GM19238 (cell line): ENCODE measurements at regions not wholly inside any gene's neighbourhood (a gene's known extent, or its start where the extent isn't known, plus 50 kb on each side); places are given as distances from the start of the nearest gene placed in this dataset.
"Not testable (repeated sequence)": the region's sequence is repeated elsewhere in the genome, so short reads cannot be mapped to it uniquely, and the experiment has no call there.

Source experiments
- DNase-seq: peaks from one replicate; pipeline ENCODE4 v3.0.0; 2011; ENCODE audit warnings: low spot score; ENCODE audit not compliant: insufficient read length

DNA sequence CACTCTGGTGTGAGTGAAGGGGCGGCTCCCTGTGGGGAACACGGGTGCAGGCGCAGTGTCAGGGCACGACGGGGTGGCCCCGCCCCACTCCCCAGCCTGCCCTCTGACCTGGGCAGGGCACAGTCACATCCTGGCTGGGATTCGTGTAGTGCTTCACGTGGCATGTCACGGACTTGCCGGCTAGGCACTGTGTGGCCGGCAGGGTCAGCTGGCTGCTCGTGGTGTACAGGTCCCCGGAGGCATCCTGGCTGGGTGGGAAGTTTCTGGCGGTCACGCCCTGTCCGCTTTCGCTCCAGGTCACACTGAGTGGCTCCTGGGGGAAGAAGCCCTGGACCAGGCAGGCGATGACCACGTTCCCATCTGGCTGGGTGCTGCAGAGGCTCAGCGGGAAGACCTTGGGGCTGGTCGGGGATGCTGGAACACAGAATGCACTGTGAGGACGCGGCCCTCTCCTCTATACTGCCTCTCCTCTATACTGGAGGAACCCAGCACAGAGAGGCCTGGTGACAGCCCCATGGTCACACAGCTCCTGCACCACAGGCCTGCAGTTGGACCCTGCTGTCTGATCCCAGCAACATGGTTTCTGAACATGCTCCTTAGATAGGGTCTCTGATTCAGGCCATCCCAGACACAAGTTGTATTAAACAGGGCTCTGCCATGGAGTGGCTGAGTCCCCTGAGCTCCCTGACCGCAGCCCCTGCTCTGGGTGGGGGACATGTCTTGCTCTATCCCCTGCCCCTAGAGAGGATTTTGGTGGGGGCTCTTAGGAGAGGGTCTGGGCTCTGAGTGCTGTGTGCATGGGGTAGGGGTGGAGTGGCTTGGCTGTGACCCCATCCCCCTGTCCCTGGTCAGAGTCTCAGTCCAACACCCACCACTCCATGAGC is 182.1 kb downstream of the TMEM121 start:
- not testable (repeated sequence) for DNase-seq

DNA sequence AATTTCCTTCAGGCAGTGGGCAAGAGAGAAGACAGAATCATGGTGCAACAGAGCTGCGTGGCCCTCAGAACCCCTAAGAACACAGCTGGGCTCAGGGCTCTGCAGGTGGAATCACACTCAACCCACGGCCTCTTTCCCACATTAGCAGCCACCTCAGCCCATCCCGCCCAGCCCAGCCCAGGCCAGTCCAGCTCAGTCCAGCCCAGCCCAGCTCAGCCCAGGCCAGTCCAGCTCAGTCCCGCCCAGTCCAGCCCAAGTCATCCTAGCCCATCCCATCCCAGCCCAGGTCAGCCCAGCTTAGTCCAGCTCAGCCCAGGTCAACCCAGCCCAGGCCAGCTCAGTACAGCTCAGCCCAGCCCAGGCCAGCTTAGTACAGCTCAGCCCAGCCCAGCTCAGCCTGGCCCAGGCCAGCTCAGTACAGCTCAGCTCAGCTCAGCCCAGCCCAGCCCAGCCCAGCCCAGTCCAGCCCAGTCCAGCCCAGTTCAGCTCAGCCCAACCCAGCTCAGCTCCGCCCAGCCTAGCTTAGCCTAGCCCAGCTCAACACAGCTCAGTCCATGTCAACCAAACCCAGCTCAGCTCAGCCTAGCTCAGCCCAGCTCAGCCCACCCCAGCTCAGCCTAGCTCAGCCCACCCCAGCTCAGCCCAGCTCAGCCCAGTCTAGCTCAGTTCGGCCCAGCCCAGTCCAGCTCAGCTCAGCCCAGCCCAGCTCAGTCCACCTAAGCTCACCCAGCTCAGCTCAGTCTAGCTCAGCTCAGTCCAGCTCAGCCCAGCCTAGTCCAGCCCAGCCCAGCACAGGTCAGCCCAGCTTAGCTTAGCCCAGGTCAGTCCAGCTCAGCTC is 183.1 kb downstream of the TMEM121 start:
- DNase-seq: no peak

DNA sequence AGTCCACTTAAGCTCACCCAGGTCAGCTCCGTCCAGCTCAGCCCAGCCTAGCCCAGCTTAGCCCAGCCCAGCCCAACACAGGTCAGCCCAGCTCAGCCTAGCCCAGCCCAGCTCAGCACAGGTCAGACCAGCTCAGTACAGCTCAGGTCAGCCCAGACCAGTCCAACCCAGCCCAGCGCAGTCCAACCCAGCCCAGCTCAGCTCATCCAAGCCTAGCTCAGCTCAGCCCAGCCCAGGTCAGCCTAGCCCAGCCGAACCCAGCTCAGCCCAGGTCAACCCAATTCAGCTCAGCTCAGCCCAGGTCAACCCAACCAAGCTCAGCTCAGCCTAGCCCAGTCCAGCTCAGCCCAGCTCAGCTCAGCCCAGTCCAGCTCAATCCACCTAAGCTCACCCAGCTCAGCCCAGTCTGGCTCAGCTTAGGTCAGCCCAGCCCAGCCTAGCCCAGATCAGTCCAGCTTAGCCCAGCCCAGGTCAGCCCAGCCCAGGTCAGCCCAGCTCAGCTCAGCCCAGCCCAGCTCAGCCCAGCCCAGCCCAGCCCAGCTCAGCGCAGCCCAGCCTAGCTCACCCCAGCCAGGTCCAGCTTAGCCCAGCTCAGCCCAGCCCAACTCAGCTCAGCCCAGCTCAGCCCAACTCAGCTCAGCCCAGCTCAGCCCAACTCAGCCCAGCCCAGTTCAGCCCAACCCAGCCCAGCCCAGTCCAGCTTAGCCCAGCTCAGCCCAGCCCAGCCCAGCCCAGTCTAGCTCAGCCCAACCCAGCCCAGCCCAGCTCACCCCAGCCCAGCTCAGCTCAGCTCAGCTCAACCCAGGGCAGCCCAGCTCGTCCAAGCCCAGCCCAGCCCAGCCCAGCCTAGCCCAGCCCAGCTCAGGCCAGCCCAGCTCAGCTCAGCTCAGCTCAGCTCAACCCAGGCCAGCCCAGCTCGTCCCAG is 184.0 kb downstream of the TMEM121 start:
- DNase-seq: no peak

DNA sequence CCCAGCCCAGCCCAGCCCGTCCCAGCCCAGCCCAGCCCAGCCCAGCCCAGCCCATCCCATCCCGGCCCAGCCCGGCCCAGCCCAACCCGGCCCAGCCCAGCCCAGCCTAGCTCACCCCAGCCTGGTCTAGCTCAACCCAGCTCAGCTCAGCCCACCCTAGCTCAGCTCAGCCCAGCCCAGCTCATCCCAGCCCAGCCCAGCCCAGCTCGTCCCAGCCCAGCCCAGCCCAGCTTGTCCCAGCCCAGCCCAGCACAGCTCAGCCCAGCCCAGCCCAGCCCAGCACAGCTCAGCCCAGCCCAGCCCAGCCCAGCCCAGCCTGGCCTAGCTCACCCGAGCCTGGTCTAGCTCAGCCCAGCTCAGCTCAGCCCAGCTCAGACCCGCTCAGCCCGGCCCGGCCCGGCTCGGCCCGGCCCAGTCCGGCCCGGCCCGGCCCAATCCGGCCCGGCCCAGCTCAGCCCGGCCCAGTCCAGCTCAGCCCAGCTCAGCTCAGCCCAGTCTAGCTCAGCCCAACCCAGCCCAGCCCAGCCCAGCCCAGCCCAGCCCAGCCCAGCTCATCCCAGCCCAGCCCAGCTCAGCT is 184.7 kb downstream of the TMEM121 start:
- DNase-seq: no peak

DNA sequence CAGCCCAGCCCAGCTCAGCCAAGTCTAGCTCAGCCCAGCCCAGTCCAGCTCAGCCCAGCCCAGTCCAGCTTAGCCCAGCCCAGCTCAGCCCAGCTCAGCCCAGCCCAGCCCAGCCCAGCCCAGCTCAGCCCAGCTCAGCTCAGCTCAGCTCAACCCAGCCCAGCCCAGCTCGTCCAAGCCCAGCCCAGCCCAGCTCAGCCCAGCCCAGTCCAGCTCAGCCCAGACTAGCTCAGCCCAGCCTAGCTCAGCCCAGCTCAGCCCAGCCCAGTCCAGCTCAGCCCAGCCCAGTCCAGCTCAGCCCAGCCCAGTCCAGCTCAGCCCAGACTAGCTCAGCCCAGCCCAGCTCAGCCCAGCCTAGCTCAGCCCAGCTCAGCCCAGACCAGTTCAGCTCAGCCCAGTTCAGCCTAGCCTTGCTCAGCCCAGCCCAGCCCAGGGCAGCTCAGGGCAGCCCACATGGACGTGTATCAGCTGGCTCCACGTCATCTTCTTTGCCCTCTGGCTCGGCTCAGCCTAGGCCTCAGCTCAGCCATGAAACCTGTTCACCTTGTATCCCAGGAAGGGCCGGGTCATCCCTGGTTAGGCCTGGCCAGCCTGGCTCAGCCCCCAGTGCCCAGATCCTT is 185.6 kb downstream of the TMEM121 start:
- DNase-seq: no peak

DNA sequence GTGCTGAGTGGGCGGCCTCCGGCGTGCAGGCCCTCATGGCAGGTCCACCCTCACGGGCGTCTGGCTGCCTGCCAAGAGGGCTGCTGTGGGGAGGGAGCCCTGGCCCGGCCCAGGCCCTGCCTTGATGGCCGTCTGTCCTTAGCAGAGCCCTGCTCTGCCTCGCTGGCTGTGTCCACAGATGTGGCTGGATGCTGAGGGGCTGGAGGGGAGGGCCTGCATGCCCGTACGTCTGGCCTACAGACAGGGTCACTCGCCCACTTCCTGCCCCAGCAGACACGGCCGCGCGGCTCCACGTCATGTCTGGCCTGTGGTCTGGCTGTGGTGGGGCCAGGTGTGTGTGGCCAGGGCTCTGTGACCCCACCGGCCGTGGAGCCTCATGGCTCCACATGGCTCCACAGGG is 186.3 kb downstream of the TMEM121 start:
- DNase-seq: not testable (repeated sequence)

DNA sequence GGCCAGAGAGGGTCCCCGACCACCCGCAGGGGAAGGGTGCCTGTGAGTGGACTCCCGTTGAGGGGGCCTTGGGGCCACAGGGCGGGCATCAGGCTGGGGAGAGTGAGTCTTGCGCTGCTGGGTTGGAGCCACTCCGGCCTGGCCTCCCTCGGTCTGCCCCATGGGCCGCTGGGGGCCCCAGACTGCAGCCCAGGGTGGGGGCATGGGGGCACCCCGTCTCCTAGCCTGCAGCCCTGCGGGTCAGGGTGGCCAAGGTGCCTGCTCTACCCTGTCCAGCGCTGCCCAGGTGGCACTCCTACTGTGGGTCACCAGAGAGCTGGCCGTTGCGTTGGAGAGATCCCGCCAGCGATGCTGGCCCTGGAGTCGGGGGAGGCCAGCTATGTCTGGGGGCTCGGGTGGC is 186.8 kb downstream of the TMEM121 start:
- DNase-seq: not testable (repeated sequence)

DNA sequence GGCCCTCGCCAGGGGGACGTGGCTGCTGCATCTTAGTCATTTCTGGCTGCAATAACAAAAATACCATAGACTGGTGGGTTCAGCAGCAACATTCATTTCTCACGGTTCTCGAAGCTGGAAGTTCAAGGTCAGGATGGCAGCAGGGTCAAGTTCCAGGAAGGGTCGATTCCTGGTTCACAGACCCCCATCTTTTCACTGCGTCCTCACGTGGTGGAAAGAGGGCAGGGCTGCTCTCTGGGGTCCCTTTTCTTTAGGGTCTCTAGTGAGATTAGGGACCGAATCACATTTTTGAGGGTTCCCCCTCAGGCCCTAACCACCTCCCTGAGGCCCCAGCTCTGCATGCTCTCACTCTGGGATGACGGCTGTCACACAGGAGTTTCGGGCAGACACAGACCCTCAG is 187.5 kb downstream of the TMEM121 start:
- DNase-seq: not testable (repeated sequence)

DNA sequence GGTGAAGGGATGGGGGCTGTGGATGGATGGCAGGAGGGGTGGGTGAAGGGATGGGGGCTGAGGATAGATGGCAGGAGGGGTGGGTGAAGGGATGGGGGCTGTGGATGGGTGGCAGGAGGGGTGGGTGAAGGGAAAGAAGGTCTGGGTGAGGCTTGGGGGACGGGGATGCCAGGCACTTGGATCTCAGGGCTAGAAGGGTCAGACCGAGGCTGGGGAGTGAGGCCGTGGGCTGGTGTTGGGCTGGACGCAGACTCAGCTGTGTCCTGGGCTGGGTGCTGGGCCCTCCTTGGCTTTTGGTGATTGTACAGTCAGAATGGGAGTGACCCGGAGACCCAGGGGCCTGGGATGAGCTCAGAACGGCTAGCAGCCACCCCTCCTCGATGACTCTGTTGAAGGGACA is 192.4 kb downstream of the TMEM121 start:
- DNase-seq: not testable (repeated sequence)

DNA sequence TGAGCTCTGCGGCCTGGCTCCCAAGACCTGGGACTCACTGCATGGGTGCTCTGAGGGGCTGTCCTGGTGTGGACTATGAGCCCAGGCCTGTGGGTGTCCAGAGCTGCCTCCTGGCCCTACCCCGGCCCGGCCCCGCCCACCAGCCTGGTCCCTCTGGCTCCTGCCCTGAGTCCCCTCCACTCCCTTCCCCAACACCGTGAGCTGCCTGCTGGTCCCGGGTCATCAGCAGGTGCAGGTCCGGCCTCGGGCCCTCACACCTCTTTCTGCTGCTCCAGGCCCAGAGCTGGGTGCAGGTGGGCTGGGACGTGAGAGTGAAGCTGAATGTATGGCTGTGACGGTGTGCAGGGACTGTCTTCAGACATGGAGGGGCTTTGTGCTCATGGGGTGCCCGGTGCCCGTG is 193.7 kb downstream of the TMEM121 start:
- DNase-seq: not testable (repeated sequence)

DNA sequence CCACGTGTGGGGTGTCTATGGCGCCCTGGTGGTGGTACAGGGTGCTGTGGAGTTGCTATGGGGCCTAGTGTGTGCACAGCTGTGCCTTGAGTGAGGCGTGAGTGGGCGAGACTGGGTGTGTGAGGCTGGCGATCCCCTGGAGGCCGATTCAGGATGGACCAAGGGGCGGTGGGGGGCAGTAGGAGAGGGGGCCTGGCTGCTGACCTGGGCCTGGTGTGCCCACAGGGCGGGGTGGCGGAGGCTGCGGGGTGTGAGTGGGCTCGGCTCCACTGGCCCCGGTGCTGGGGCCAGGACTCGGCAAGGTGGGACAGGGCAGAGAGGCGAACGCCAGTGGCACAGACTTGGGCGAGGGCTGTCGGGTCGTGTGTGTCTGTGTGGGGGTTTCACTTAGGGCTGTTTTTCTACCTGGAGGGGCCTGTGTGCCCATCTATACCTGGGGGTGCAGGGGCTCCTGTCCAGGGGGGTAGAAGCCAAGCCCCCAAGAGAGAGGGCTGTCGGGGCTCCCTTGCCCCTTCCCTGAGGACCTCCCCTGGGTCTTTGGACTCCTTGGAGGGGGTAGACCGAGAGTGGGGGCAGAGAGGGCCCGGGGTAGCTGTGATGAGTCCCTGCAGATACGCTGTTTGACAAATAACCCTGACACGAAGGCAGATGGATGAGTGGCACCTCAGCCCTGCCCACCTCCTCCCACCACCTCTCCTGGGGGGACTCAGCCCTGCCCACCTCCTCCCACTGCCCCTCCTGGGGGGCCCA is 194.6 kb downstream of the TMEM121 start:
- DNase-seq: not testable (repeated sequence)

DNA sequence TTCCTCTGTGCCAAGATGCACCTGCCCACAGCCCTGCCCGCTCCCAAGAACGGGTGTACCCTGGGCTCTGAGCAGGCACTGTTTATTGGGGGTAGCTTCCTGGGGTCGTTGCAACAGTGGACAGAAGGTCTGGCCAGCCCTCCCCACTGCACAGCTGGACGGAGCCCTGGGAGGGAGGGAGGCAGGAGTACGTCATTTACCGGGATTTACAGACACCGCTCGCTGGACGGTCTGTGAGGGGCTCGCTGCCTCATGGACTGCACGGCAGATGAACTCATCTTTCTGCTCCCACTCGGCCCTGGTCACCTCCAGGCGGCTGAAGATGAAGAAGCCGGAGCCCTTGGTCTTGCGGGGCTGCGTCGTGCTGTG is 195.2 kb downstream of the TMEM121 start:
- not testable (repeated sequence) for DNase-seq

DNA sequence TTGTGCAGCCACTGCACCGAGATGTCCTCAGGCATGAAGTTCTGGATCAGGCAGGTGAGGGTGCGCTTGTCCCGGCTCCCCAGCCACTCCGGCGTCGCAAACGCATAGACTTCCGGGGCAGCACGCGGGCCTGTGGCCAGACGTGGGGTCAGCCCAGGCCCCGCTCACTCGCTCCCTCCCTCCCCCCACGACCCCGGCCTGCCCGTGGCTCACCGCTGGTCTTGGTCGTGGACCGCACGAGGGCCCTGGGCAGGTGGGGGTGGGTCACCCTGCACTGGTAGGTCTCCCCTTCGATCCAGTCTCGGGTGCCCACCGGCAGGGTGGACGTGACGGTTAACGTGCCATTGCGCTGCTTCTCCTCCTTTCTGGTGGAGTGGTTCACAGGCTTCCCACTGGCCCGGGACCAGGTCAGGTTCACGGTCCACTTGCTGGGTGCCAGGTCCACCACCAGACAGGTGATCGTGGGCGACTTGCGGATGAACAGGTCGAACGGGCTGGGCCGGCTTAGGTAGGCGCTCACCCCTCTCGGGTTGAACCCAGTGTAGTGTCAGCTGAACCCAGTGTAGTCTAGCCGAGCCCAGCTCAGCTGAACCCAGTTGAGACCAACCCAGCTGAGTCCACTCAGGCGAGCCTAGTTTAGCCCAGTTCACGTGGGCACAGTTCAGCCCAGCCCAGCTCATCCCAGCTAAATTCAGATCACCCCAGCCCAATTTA is 195.8 kb downstream of the TMEM121 start:
- DNase-seq: not testable (repeated sequence)

DNA sequence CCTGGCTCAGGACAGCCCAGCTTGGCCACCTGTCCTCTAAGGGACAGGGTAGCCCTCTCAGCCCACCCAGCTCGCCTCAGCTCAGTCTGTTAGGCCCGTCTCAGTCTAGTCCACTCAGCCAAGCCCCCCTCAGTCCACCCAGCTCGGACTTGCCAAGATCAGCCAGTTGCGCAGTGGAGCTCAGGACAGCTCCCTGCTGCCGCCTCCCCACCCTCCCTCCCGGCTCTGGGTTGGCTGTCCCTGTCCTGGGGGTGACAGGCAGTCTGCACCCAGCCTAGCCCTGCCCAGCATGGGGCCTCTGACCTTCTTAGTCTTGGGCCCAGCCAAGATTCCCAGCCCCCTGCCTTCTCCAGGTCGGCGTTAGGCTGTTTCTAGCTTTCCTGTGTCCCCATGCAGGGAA is 196.9 kb downstream of the TMEM121 start:
- DNase-seq: not testable (repeated sequence)

DNA sequence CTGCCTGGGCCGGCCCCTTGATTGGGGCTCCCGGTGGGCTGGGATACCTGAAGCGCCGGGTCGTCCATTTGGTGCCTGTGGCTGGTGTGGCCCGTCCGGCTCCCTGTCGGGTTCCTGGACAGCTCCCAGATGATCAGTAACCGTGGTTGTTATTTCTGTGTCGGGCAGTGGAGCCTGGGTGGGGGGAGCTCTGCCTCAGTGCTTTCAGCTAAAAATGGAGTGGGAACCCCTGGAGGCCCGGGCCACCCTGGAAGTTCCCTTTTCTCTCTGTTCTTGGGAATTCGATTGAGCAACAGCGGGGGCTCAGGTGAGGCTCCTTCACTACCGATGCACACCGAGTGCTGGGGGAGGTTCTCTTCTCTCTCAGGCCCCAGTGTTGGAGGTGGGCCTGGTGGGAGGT is 197.4 kb downstream of the TMEM121 start:
- not testable (repeated sequence) for DNase-seq

DNA sequence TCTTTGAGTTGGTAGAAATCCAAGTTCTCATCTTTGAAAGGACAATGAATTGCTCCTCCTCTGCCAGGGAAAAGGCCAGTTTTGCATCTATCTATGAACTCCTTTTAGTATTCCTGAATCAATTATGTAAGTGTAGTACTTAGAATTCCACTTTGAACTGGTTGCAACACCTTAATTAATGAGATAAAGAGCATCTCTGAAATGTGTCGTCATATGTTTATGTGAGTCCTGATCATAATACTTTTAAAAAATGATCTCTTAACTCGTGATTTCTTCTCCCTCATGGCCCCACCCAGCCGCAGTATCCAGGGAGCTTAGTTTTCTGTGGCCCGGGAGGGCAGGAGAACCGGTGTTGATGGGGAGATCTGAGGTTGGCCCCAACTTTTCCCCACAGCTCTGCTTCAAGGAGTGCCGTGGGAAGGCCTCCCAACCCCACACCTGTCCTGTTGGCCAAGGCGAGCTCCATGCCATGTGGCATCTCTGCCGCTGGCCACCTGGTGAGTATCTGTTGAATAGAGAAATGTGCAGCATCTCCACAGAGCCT is 203.5 kb downstream of the TMEM121 start:
- DNase-seq: not testable (repeated sequence)

DNA sequence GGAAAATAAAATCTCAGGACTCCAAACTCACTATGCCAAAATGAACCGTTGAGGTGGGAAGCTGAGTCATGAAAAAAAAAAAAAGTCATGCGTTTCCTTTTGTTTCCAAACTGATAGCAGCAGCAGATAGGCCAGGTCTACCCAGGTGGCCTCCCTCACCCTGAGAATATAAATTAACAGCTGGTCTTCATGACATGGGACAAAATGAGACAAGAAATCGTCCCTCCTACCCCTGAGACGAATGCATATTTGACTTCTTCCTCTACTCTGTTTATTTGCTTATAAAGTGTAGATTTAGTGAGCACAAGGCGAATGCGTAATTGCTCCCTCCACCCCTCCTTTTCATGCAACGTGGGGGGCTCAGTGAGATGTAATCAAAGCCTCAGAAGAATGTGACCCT is 204.3 kb downstream of the TMEM121 start:
- DNase-seq: not testable (repeated sequence)

DNA sequence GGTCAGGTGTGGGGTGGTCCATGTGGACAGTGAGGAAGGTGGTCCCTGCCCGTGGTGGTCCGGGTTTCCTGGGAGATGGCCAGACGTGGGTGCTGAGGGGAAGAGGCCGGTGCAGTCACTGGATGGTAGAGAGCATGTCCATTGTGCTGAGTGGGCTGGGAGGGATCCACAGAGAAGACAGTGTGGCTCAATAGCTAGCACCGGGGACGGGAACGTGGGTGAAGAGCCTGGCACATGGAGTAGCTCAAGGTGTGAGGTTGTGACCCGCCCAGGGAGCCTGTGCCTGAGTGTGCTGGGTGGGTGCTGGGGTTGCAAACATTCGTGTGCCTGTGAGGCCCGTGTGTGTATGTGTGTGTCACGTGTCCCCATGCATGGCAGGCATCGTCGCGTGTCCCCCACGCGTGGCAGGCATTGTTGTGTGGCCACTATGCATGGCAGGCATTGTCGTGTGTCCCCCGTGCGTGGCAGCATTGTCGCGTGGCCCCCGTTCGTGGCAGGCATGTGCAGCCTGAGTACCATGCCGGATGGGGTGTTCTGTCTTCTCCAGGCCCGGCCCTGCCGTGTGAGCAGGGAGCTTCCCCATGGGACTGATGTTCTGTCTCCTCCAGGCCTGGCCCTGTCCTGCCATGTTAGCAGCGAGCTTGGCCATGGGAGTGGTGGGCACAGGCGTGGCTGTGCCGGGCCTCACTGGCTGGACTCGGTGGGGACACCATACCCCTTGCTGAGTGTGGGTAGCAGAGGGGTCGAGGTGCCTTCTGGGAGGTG is 205.0 kb downstream of the TMEM121 start:
- not testable (repeated sequence) for DNase-seq
